ENCODE measurements at regions not wholly inside any gene's neighbourhood (a gene's known extent, or its start where the extent isn't known, plus 50 kb on each side); places are given as distances from the start of the nearest gene placed in this dataset.

DNA sequence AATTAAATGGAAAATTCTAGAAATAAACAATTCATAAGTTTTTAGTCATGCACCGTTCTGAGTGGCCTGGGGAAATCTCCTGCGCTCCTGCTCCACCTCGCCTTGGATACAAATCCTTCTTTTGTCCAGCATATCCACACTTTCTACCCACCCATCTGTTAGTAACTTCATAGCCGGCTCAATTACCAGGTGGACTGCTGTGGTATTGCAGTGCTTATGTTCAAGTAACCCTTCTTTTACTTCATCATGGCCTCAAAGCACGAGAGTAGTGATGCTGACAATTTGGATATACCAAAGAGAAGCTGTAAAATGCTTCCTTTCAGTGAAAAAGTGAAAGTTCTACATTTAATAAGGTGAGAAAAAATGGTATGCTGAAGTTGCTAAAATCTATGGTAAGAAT lies 142.3 kb upstream of the CHL1 start:
- POLR2A ChIA-PET (ENCODE audit: unreplicated experiment): no interaction called here
- Histone ChIP-seq H2AK5ac (ENCODE audit: low read depth, low read length) (no peak overlapping the region), H3K14ac (replicated peaks; ENCODE audit: low read depth, low read length) (no peak overlapping the region), H3K9me1 (ENCODE audit: insufficient read depth, low read length) (no peaks in the 10 kb centered on the region), H3K56ac (ENCODE audit: extremely low read depth, insufficient read depth, low read length) (no peak overlapping the region), H4K5ac (ENCODE audit: low read depth, low read length) (no peak overlapping the region), H3K9ac (ENCODE audit: low read depth, low read length) (no peak overlapping the region), H3K4me3 (ENCODE audit: insufficient read depth, low read depth, low read length) (no peak overlapping the region), H2BK20ac (ENCODE audit: low read depth, low read length) (no peak overlapping the region), H2BK5ac (ENCODE audit: low read depth, low read length, poor library complexity, severe bottlenecking) (no peak overlapping the region), H2AFZ (replicated peaks; ENCODE audit: low read length, poor library complexity) (no peak overlapping the region), H3K9me3 (ENCODE audit: control insufficient read depth, insufficient read depth, low read length) (no peaks in the 10 kb centered on the region), H3K27me3 (ENCODE audit: control insufficient read depth, insufficient read depth, low read length) (no peaks in the 10 kb centered on the region), H4K20me1 (ENCODE audit: insufficient read depth, low read length) (no peaks in the 10 kb centered on the region), H3K36me3 (ENCODE audit: control insufficient read depth, insufficient read depth, low read length) (no peaks in the 10 kb centered on the region), H3K23ac (ENCODE audit: low read depth, low read length) (no peak overlapping the region), H2BK15ac (ENCODE audit: low read depth, low read length) (no peak overlapping the region), H3K4me1 (ENCODE audit: control insufficient read depth, insufficient read depth, low read length) (no peaks in the 10 kb centered on the region), H3K27ac (ENCODE audit: insufficient read depth, low read length) (no peak overlapping the region), H3K4ac (ENCODE audit: low read depth, low read length) (no peak overlapping the region), H2BK120ac (ENCODE audit: low read depth, low read length) (no peak overlapping the region), H3K18ac (ENCODE audit: low read depth, low read length) (no peak overlapping the region), H4K91ac (ENCODE audit: insufficient read depth, low read depth, low read length) (no peak overlapping the region), H3K79me1 (ENCODE audit: low read depth in 1 of 2, low read length in 2 of 2) (no peaks in the 10 kb centered on the region), H3K4me2 (ENCODE audit: low read depth, low read length) (no peak overlapping the region), H4K8ac (ENCODE audit: low read depth in 2 of 2, low read length in 2 of 2) (no peak overlapping the region), H2AK9ac (replicated peaks; ENCODE audit: low read depth, low read length, poor library complexity) (no peak overlapping the region)
- intact Hi-C loops (cut with micrococcal nuclease) (no loop called here), dilution Hi-C loops (cut with HindIII; ENCODE audit: low sequenced_read_pairs, unreplicated experiment) (no loop called here), in situ Hi-C loops (cut with MboI; ENCODE audit: low sequenced_read_pairs) (no loop called here)
- DNase-seq: no peak
- no peak for ATAC-seq (ENCODE audit: low read depth)
- no peak for TF ChIP-seq RFX5 (IDR thresholded peaks at IDR 0.05; ENCODE audit: low read depth, low read length)
- no peak for TF ChIP-seq RAD21 (IDR thresholded peaks at IDR 0.05; ENCODE audit: low read length)
- TF ChIP-seq CEBPB (IDR thresholded peaks at IDR 0.05; ENCODE audit: low read depth, low read length): no peak
- no peak for TF ChIP-seq CHD1 (IDR thresholded peaks at IDR 0.05; ENCODE audit: low read depth, low read length)
- TF ChIP-seq CTCF (conservative IDR thresholded peaks at IDR 0.05; ENCODE audit: low read depth, low read length): no peak
- no peak for TF ChIP-seq MAFK (IDR thresholded peaks at IDR 0.05; ENCODE audit: low read depth, low read length)
- TF ChIP-seq MXI1 (IDR thresholded peaks at IDR 0.05; ENCODE audit: borderline replicate concordance, low read depth, low read length): no peak
- TF ChIP-seq BHLHE40 (IDR thresholded peaks at IDR 0.05; ENCODE audit: low read depth, low read length): no peak
- no peak for TF ChIP-seq POLR2A (IDR thresholded peaks at IDR 0.05; ENCODE audit: low read depth, low read length)
- no peak for TF ChIP-seq SMC3 (IDR thresholded peaks at IDR 0.05; ENCODE audit: low read depth, low read length)
- TF ChIP-seq, protein P1, sequence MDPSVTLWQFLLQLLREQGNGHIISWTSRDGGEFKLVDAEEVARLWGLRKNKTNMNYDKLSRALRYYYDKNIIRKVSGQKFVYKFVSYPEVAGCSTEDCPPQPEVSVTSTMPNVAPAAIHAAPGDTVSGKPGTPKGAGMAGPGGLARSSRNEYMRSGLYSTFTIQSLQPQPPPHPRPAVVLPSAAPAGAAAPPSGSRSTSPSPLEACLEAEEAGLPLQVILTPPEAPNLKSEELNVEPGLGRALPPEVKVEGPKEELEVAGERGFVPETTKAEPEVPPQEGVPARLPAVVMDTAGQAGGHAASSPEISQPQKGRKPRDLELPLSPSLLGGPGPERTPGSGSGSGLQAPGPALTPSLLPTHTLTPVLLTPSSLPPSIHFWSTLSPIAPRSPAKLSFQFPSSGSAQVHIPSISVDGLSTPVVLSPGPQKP (IDR thresholded peaks at IDR 0.05; ENCODE audit: borderline replicate concordance, low read depth, low read length): no peak
- no peak for TF ChIP-seq FOS (IDR thresholded peaks at IDR 0.05; ENCODE audit: low read depth, low read length)
- TF ChIP-seq MAZ (IDR thresholded peaks at IDR 0.05; ENCODE audit: borderline replicate concordance, low read depth, low read length): no peak
- no peak for TF ChIP-seq RCOR1 (IDR thresholded peaks at IDR 0.05; ENCODE audit: insufficient replicate concordance, low read length)
- TF ChIP-seq NFE2L2 (IDR thresholded peaks at IDR 0.05; ENCODE audit: low read depth, low read length): no peak
- no peak for TF ChIP-seq USF2 (IDR thresholded peaks at IDR 0.05; ENCODE audit: low read depth, low read length)
- no CpG with 5 or more reads among the region's 5 CpGs for WGBS, 2 experiments (ENCODE audit: extremely low coverage in 2 of 2, insufficient read length in 1 of 2)
- CTCF ChIA-PET: no interaction called here
- BruUV-seq (replicated peaks): no TSS peak
